ENCODE measurements at regions not wholly inside any gene's neighbourhood (a gene's known extent, or its start where the extent isn't known, plus 50 kb on each side); places are given as distances from the start of the nearest gene placed in this dataset.
"Not testable (repeated sequence)": the region's sequence is repeated elsewhere in the genome, so short reads cannot be mapped to it uniquely, and the experiment has no call there.

DNA sequence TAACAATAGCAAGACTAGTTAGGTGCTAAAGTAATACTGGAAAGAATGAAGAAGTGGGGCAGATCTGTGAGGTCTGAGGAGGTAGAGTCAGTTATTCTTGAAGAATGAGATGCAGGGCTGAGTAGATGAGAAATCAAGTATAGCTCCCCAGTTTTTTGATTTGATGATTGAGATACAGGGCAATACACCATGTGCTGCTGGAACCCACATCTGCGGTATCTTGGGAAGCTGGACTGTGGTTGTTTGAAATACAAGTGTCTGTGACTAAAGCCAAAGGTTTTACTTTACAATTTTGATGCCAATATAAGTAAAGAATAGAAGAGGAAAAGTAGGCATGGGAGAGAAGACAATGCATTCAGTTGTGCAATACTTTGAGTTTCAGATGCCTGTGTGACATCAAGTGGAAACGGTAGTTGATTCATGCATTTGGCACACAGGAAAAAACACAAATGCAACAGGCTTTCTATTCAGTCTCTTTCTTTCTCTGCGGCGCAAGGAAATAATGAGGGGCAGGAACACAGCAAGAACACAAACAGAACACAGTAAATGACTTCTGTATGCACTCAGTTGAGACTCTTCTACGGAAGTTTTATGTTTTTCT lies 190.2 kb upstream of the SLC38A2 start:
- H4K8ac ChIP-seq (ENCODE audit: low read length) = no peak overlapping the region
- H3K4ac ChIP-seq (ENCODE audit: low read depth in 1 of 2, low read length in 2 of 2) = peak overlapping the region in 1 of 2 experiments; percentile 32
- peak overlapping the region in 1 of 2 experiments; percentile 57 for H2BK12ac ChIP-seq (ENCODE audit: low read length in 2 of 2)
- no peaks in the 10 kb centered on the region for H3K27me3 ChIP-seq (ENCODE audit: control insufficient read depth in 1 of 2, insufficient read depth in 1 of 2, low read length in 2 of 2)
- H3K79me1 ChIP-seq (replicated peaks; ENCODE audit: low read length, poor library complexity, severe bottlenecking) = peaks cover 3% of the 10 kb centered on the region
- no peaks in the 10 kb centered on the region for H3K4me1 ChIP-seq (ENCODE audit: control insufficient read depth, insufficient read depth, low read depth, low read length)
- H2AK5ac ChIP-seq (ENCODE audit: low read length, severe bottlenecking) = no peak overlapping the region
- H3K18ac ChIP-seq (ENCODE audit: low read depth in 1 of 2, low read length in 2 of 2) = peak overlapping the region in 1 of 2 experiments; percentile 37
- H3K14ac ChIP-seq (ENCODE audit: low read length in 2 of 2) = no peak overlapping the region
- H3K23ac ChIP-seq (ENCODE audit: low read length in 2 of 2) = no peak overlapping the region
- H4K91ac ChIP-seq (ENCODE audit: low read length) = no peak overlapping the region
- H3K36me3 ChIP-seq (ENCODE audit: control insufficient read depth in 1 of 2, insufficient read depth in 2 of 2, low read depth in 1 of 2, low read length in 2 of 2) = no peaks in the 10 kb centered on the region
- peak overlapping the region; percentile 91 for H3K27ac ChIP-seq (ENCODE audit: low read length, poor library complexity, severe bottlenecking)
- DNase-seq = peak; percentile 81
- peak overlapping the region; percentile 54 for H2BK15ac ChIP-seq (ENCODE audit: low read depth, poor library complexity, severe bottlenecking)
- H2BK5ac ChIP-seq (ENCODE audit: low read depth, low read length, poor library complexity, severe bottlenecking) = no peak overlapping the region
- peak overlapping the region; percentile 52 for H2BK120ac ChIP-seq (ENCODE audit: low read depth, low read length)
- peak overlapping the region; percentile 3 for H3K4me2 ChIP-seq (ENCODE audit: low read length, poor library complexity, severe bottlenecking)
- peak overlapping the region in 1 of 2 experiments; percentile 52 for H3K4me3 ChIP-seq (ENCODE audit: insufficient read depth in 1 of 2, low read depth in 1 of 2, low read length in 2 of 2)
- H2AFZ ChIP-seq (ENCODE audit: low read depth, low read length) = no peak overlapping the region
- 35% methylated on average over 2 of the region's 5 CpGs for WGBS
- H3K9me3 ChIP-seq (ENCODE audit: control insufficient read depth, low read length) = peaks cover 32% of the 10 kb centered on the region
- peak overlapping the region; percentile 72 for H3K9ac ChIP-seq (ENCODE audit: low read length)

DNA sequence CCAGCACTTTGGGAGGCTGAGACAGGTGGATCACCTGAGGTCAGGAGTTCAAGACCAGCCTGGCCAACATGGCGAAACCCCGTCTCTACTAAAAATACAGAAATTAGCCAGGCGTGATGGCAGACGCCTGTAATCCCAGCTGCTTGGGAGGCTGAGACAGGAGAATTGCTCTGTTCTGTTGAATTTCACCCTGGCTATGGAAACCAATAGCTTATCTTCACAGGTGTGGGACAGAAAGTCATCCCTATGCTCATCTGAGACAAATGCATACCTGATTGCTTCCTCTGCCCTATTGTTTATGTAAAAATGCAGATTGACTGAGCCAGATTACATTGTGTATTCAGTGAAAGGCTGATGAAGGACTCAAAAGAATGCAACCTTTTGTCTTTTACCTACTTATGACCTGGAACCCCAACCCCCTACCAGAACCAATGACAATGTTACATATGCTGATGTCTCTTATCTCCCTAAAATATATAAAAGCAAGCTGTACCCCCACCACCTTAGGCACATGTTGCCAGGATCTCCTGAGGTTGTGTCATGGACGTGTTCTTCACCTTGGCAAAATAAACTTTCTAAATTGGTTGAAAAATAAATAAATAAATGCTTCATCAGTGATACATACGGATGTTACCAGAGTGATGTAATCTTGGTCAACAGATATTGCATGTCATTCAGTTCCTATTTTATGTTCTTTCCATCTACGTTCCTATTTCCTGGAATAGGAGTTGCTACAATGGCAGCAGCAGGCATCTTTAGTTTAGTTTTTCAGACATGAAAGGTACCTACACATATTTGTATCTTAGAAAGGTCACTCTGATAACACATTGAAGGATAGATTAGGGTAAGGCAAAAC lies 189.4 kb upstream of the SLC38A2 start:
- WGBS = 98% methylated on average over 4 of the region's 7 CpGs
- peak overlapping the region; percentile 72 for H3K9ac ChIP-seq (ENCODE audit: low read length)
- H4K8ac ChIP-seq (ENCODE audit: low read length); H3K14ac ChIP-seq (ENCODE audit: low read length in 2 of 2); H2BK15ac ChIP-seq (ENCODE audit: low read depth, poor library complexity, severe bottlenecking); H4K91ac ChIP-seq (ENCODE audit: low read length); H3K27me3 ChIP-seq (ENCODE audit: control insufficient read depth in 1 of 2, insufficient read depth in 1 of 2, low read length in 2 of 2); H2AK5ac ChIP-seq (ENCODE audit: low read length, severe bottlenecking); H2BK5ac ChIP-seq (ENCODE audit: low read depth, low read length, poor library complexity, severe bottlenecking); H2AFZ ChIP-seq (ENCODE audit: low read depth, low read length); H3K36me3 ChIP-seq (ENCODE audit: control insufficient read depth in 1 of 2, insufficient read depth in 2 of 2, low read depth in 1 of 2, low read length in 2 of 2); H2BK12ac ChIP-seq (ENCODE audit: low read length in 2 of 2); H3K79me1 ChIP-seq (replicated peaks; ENCODE audit: low read length, poor library complexity, severe bottlenecking); H3K4me1 ChIP-seq (ENCODE audit: control insufficient read depth, insufficient read depth, low read depth, low read length); H3K4me3 ChIP-seq (ENCODE audit: insufficient read depth in 1 of 2, low read depth in 1 of 2, low read length in 2 of 2); H3K23ac ChIP-seq (ENCODE audit: low read length in 2 of 2); H3K4me2 ChIP-seq (ENCODE audit: low read length, poor library complexity, severe bottlenecking): not testable (repeated sequence)
- peak overlapping the region; percentile 52 for H2BK120ac ChIP-seq (ENCODE audit: low read depth, low read length)
- H3K4ac ChIP-seq (ENCODE audit: low read depth in 1 of 2, low read length in 2 of 2) = peak overlapping the region in 1 of 2 experiments; percentile 15
- peak; percentile 54 for DNase-seq
- H3K9me3 ChIP-seq (ENCODE audit: control insufficient read depth, low read length) = peaks cover 25% of the 10 kb centered on the region
- peak overlapping the region in 1 of 2 experiments; percentile 30 for H3K18ac ChIP-seq (ENCODE audit: low read depth in 1 of 2, low read length in 2 of 2)
- H3K27ac ChIP-seq (ENCODE audit: low read length, poor library complexity, severe bottlenecking) = peak overlapping the region; percentile 91

DNA sequence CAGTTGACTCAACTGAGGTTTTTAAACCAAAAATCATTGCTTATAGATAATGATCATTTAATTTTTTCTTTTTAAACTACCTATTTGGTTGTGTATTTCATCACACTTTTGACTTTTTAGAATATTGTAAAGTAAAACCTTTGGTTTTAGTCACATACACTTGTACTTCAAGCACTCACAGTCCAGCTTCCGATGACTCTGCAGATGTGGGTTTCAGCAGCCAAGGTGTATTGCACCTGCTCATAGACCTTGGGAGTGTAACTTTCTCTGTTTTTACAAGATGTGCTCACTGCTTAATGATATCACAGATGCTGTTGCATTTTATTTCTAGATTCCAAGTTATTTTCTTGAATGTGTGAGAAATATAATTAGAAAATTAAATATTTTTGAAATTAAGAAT lies 188.3 kb upstream of the SLC38A2 start:
- no peak overlapping the region for H2BK15ac ChIP-seq (ENCODE audit: low read depth, poor library complexity, severe bottlenecking)
- H4K91ac ChIP-seq (ENCODE audit: low read length) = no peak overlapping the region
- H3K14ac ChIP-seq (ENCODE audit: low read length in 2 of 2) = no peak overlapping the region
- WGBS = 100% methylated on average over 1 of the region's 1 CpG
- no peak overlapping the region for H2AFZ ChIP-seq (ENCODE audit: low read depth, low read length)
- H2BK12ac ChIP-seq (ENCODE audit: low read length in 2 of 2) = no peak overlapping the region
- no peak overlapping the region for H3K9ac ChIP-seq (ENCODE audit: low read length)
- no peak overlapping the region for H3K4me3 ChIP-seq (ENCODE audit: insufficient read depth in 1 of 2, low read depth in 1 of 2, low read length in 2 of 2)
- no peak overlapping the region for H3K23ac ChIP-seq (ENCODE audit: low read length in 2 of 2)
- no peak overlapping the region for H3K4ac ChIP-seq (ENCODE audit: low read depth in 1 of 2, low read length in 2 of 2)
- no peaks in the 10 kb centered on the region for H3K27me3 ChIP-seq (ENCODE audit: control insufficient read depth in 1 of 2, insufficient read depth in 1 of 2, low read length in 2 of 2)
- no peak overlapping the region for H2BK5ac ChIP-seq (ENCODE audit: low read depth, low read length, poor library complexity, severe bottlenecking)
- H3K36me3 ChIP-seq (ENCODE audit: control insufficient read depth in 1 of 2, insufficient read depth in 2 of 2, low read depth in 1 of 2, low read length in 2 of 2) = no peaks in the 10 kb centered on the region
- peaks cover 3% of the 10 kb centered on the region for H3K79me1 ChIP-seq (replicated peaks; ENCODE audit: low read length, poor library complexity, severe bottlenecking)
- peak overlapping the region in 1 of 2 experiments; percentile 34 for H3K18ac ChIP-seq (ENCODE audit: low read depth in 1 of 2, low read length in 2 of 2)
- peak overlapping the region; percentile 26 for H2AK5ac ChIP-seq (ENCODE audit: low read length, severe bottlenecking)
- no peaks in the 10 kb centered on the region for H3K4me1 ChIP-seq (ENCODE audit: control insufficient read depth, insufficient read depth, low read depth, low read length)
- peaks cover 17% of the 10 kb centered on the region for H3K9me3 ChIP-seq (ENCODE audit: control insufficient read depth, low read length)
- no peak overlapping the region for H2BK120ac ChIP-seq (ENCODE audit: low read depth, low read length)
- no peak overlapping the region for H3K4me2 ChIP-seq (ENCODE audit: low read length, poor library complexity, severe bottlenecking)
- no peak overlapping the region for H3K27ac ChIP-seq (ENCODE audit: low read length, poor library complexity, severe bottlenecking)
- DNase-seq = no peak
- no peak overlapping the region for H4K8ac ChIP-seq (ENCODE audit: low read length)

DNA sequence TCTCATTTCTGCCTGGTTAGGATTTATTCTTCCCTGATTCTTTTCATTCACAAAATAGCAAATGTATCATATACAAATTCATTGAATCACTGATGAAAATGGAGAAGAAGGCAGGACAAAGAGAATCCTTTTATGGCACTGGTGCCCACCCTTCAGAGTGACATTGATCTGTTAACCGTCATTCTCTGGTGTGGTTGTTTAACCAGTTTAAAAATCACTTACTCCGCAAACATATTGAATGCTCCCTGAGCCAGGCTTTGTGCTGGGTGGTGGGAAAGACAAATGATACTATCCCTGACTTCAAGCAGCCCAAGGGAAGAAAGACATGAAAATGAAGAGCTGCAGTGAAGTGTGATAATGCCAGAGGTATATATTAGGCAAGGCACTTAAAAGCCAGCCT lies 187.5 kb upstream of the SLC38A2 start:
- Histone ChIP-seq H2BK120ac (ENCODE audit: low read depth, low read length) (no peak overlapping the region), H3K79me1 (replicated peaks; ENCODE audit: low read length, poor library complexity, severe bottlenecking) (peaks cover 3% of the 10 kb centered on the region), H2BK12ac (ENCODE audit: low read length in 2 of 2) (peak overlapping the region in 1 of 2 experiments; percentile 42), H2AFZ (ENCODE audit: low read depth, low read length) (peak overlapping the region; percentile 39), H3K18ac (ENCODE audit: low read depth in 1 of 2, low read length in 2 of 2) (peak overlapping the region in 1 of 2 experiments; percentile 22), H3K14ac (ENCODE audit: low read length in 2 of 2) (no peak overlapping the region), H3K4ac (ENCODE audit: low read depth in 1 of 2, low read length in 2 of 2) (no peak overlapping the region), H3K23ac (ENCODE audit: low read length in 2 of 2) (no peak overlapping the region), H3K27ac (ENCODE audit: low read length, poor library complexity, severe bottlenecking) (no peak overlapping the region), H2BK15ac (ENCODE audit: low read depth, poor library complexity, severe bottlenecking) (no peak overlapping the region), H2AK5ac (ENCODE audit: low read length, severe bottlenecking) (no peak overlapping the region), H3K9me3 (ENCODE audit: control insufficient read depth, low read length) (peaks cover 10% of the 10 kb centered on the region), H3K9ac (ENCODE audit: low read length) (peak overlapping the region; percentile 50), H3K27me3 (ENCODE audit: control insufficient read depth in 1 of 2, insufficient read depth in 1 of 2, low read length in 2 of 2) (no peaks in the 10 kb centered on the region), H4K91ac (ENCODE audit: low read length) (no peak overlapping the region), H3K36me3 (ENCODE audit: control insufficient read depth in 1 of 2, insufficient read depth in 2 of 2, low read depth in 1 of 2, low read length in 2 of 2) (no peaks in the 10 kb centered on the region), H2BK5ac (ENCODE audit: low read depth, low read length, poor library complexity, severe bottlenecking) (no peak overlapping the region), H3K4me1 (ENCODE audit: control insufficient read depth, insufficient read depth, low read depth, low read length) (no peaks in the 10 kb centered on the region), H4K8ac (ENCODE audit: low read length) (no peak overlapping the region), H3K4me2 (ENCODE audit: low read length, poor library complexity, severe bottlenecking) (no peak overlapping the region), H3K4me3 (ENCODE audit: insufficient read depth in 1 of 2, low read depth in 1 of 2, low read length in 2 of 2) (no peak overlapping the region)
- WGBS = 95% methylated on average over 2 of the region's 2 CpGs
- DNase-seq = no peak
